ENCODE measurements at regions not wholly inside any gene's neighbourhood (a gene's known extent, or its start where the extent isn't known, plus 50 kb on each side); places are given as distances from the start of the nearest gene placed in this dataset.

DNA sequence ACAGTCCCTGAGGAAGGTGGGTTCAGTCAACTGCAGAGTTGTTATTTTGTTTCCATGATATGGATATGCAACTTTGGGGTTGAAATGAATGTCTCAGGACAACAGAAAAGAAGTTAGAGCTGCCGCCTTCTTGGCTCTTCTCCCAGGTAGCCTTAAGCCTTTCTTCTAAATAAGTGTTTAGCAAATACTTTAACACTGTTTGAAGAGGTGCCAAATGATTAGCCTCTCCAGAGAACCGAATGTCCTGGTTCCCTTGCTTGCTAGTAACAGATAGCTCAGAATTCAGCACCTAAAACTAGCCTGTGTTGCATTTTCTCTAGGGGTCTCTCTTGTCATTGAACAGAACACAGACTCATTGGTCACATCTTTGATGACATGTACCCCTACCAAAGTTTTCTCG lies 127.7 kb upstream of the PIK3R1 start:
- no peak overlapping the region for H3K27ac ChIP-seq (ENCODE audit: low read length)
- WGBS (ENCODE audit: insufficient coverage, low lambda C conversion rate), result no CpG with 5 or more reads among the region's 3 CpGs
- no peak for DNase-seq

DNA sequence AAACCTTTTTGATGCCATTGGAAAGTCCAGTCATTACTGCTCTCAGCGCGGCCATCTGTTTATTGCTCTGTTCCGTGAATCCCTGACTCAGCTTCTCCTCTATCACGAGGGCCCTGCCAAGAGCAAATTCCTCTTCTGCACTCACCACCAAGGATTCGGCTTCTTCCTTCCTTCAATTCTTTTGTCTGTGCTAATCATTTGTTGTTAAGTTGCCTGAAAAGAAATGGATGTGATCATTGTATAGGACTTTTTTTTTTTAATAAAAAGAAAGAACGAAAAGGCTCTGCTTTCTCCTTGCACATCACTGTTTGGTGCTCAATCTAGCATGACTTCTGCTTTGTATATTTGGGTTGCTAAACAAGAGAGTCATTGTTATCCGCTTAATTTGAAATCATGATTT lies 128.7 kb upstream of the PIK3R1 start:
- peak; percentile 17 to 46 for DNase-seq
- Histone ChIP-seq H3K4me1 (ENCODE audit: control insufficient read depth, insufficient read depth, low read length) (no peaks in the 10 kb centered on the region), H3K27me3 (ENCODE audit: control insufficient read depth, insufficient read depth, low read length) (no peaks in the 10 kb centered on the region), H3K9me3 (ENCODE audit: control insufficient read depth, low read depth, low read length) (no peaks in the 10 kb centered on the region), H3K27ac (ENCODE audit: low read length) (no peak overlapping the region), H3K36me3 (ENCODE audit: control insufficient read depth, insufficient read depth, low read length) (no peaks in the 10 kb centered on the region), H3K4me3 (ENCODE audit: low read length) (no peak overlapping the region)
- WGBS (ENCODE audit: insufficient coverage, low lambda C conversion rate), result 80% methylated on average over 4 of the region's 7 CpGs

More for the DNA sequence above, 127.7 kb upstream of the PIK3R1 start:
- Histone ChIP-seq H3K27me3 (ENCODE audit: control insufficient read depth, insufficient read depth, low read length) (no peaks in the 10 kb centered on the region), H3K9me3 (ENCODE audit: control insufficient read depth, low read depth, low read length) (no peaks in the 10 kb centered on the region), H3K36me3 (ENCODE audit: control insufficient read depth, insufficient read depth, low read length) (no peaks in the 10 kb centered on the region), H3K4me1 (ENCODE audit: control insufficient read depth, insufficient read depth, low read length) (no peaks in the 10 kb centered on the region), H3K4me3 (ENCODE audit: low read length) (no peak overlapping the region)

DNA sequence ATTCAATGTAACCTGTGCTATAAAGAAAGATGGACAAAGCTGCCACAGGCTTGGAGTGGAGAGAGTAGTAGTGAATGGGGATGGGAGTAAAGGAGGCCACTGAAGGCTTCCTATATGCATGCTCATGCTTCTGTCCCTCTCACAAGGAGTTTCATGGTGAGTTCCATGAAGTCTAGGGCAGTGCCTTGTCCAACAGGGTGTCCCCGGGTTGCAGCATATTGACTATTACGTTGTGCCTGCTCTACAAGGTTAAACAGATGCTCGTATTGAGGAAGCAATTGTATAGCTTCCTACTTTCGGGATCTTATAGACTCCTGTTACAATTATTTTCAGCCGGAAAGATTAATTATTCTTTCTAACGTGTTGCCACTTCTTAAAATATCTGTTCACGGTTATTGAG lies 129.1 kb upstream of the PIK3R1 start:
- H3K36me3 ChIP-seq (ENCODE audit: control insufficient read depth, insufficient read depth, low read length), result no peaks in the 10 kb centered on the region
- H3K27me3 ChIP-seq (ENCODE audit: control insufficient read depth, insufficient read depth, low read length), result no peaks in the 10 kb centered on the region
- WGBS (ENCODE audit: insufficient coverage, low lambda C conversion rate), result 100% methylated on average over 2 of the region's 7 CpGs
- no peaks in the 10 kb centered on the region for H3K9me3 ChIP-seq (ENCODE audit: control insufficient read depth, low read depth, low read length)
- no peak overlapping the region for H3K4me3 ChIP-seq (ENCODE audit: low read length)
- DNase-seq, result no peak
- H3K27ac ChIP-seq (ENCODE audit: low read length), result no peak overlapping the region
- no peaks in the 10 kb centered on the region for H3K4me1 ChIP-seq (ENCODE audit: control insufficient read depth, insufficient read depth, low read length)

DNA sequence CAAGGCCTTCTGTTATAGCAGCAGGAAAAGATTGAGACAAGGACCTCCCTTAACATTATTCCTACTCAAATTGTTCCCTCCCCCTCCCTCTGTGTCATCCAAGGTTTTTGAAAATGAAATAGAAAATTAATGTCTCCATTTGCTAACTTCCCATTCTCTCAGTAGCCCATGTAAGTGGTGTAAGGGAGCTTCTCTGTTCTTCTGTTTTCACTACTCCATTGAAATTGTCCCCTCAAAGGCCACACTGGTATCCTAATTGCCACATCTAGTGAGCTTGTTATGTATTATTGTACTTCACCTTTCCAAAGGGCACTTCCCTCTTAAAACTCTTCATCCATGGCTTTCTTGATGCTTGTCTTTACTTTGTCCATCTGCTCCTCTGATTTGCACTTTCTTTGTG lies 131.2 kb upstream of the PIK3R1 start:
- Histone ChIP-seq H3K27me3 (ENCODE audit: control insufficient read depth, insufficient read depth, low read length) (no peaks in the 10 kb centered on the region), H3K4me3 (ENCODE audit: low read length) (no peak overlapping the region), H3K9me3 (ENCODE audit: control insufficient read depth, low read depth, low read length) (no peaks in the 10 kb centered on the region), H3K36me3 (ENCODE audit: control insufficient read depth, insufficient read depth, low read length) (no peaks in the 10 kb centered on the region), H3K4me1 (ENCODE audit: control insufficient read depth, insufficient read depth, low read length) (peaks cover 3% of the 10 kb centered on the region), H3K27ac (ENCODE audit: low read length) (no peak overlapping the region)
- DNase-seq, result no peak

DNA sequence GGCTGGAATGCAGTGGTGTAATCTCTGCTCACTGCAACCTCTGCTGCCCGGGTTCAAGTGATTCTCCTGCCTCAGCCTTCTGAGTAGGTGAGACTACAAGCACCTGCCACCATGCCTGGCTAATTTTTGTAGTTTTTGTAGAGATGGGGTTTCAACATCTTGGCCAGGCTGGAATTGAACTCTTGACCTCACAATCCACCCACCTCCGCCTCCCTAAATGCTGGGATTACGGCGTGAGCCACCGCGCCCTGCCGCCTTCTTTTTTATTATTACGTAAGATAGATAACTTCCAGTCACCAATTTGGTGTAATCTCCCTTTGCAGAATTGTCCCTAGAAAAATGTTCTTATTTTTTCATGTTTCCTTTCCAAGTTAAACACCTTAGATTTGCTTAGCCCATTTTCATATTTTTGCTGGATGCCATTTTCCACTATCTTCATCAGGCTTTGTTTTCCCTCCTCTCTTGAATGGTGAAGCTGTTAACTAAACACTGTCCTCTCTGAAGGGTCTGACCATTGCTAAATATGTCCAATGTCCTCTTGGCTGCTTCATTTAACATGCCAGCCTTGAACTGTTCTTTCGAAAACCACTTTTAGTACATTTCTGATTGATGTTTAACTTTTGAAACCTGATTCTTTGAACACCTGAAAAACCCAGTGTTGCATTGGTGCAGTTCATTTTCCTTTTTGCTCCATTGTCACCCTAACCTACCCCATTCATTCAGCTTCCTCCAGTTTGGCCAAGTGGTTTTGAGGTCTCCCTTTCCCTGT lies 135.1 kb upstream of the PIK3R1 start:
- no peak for DNase-seq
- H3K27ac ChIP-seq (ENCODE audit: low read length), result no peak overlapping the region
- no peaks in the 10 kb centered on the region for H3K9me3 ChIP-seq (ENCODE audit: control insufficient read depth, low read depth, low read length)
- no peak overlapping the region for H3K4me3 ChIP-seq (ENCODE audit: low read length)
- H3K36me3 ChIP-seq (ENCODE audit: control insufficient read depth, insufficient read depth, low read length), result no peaks in the 10 kb centered on the region
- 90% methylated on average over 2 of the region's 9 CpGs for WGBS (ENCODE audit: insufficient coverage, low lambda C conversion rate)
- peaks cover 3% of the 10 kb centered on the region for H3K4me1 ChIP-seq (ENCODE audit: control insufficient read depth, insufficient read depth, low read length)
- H3K27me3 ChIP-seq (ENCODE audit: control insufficient read depth, insufficient read depth, low read length), result no peaks in the 10 kb centered on the region

DNA sequence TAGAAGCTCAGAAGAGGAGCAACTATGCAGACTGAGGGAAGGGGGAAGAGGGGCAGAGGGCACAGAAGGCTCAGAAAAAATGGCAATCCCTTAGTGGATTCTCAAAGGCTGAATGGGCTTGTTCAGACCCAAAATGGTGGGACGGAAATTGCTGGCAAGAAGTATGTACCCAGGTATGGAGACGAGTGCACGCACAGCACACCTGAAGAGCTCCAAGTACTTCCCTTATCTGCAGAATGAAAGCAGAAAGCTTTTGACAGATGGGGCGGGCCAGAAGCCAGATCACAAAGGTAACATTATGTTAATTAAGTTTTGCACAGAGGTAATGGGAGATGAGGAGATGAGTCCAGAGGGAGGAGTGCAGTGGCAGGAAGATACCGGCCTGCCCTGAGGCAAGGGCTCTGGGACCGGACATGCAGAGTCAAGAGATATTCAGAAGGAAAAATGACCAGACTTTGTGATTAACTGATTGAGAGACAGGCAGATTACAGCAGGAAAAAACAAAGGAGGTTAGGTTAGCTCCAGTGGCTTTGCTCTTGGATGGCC lies 138.1 kb upstream of the PIK3R1 start:
- H3K27me3 ChIP-seq (ENCODE audit: control insufficient read depth, insufficient read depth, low read length), result no peaks in the 10 kb centered on the region
- H3K27ac ChIP-seq (ENCODE audit: low read length), result no peak overlapping the region
- no peaks in the 10 kb centered on the region for H3K9me3 ChIP-seq (ENCODE audit: control insufficient read depth, low read depth, low read length)
- no peak overlapping the region for H3K4me3 ChIP-seq (ENCODE audit: low read length)
- H3K36me3 ChIP-seq (ENCODE audit: control insufficient read depth, insufficient read depth, low read length), result no peaks in the 10 kb centered on the region
- no peak for DNase-seq
- no CpG with 5 or more reads among the region's 6 CpGs for WGBS (ENCODE audit: insufficient coverage, low lambda C conversion rate)
- peaks cover 3% of the 10 kb centered on the region for H3K4me1 ChIP-seq (ENCODE audit: control insufficient read depth, insufficient read depth, low read length)

DNA sequence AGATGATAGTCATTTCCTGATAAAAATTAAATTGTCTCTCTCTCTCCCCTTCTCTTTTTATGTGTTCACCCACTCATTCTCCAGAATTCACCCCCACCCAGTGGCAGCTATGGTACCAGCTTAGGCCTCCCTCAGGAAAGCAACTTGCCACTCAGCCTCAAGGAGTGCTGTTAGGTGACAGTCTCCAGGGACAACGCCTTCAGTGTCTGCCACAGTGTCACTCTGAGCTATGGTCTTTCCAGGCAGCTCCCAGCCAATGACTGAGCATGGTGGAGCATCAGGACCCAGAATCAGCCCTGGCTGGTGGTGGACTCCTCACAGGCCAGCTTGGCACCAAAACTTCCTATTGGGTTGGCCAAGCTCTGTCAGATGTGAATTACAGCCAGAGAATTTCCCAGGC lies 140.9 kb upstream of the PIK3R1 start:
- Histone ChIP-seq H3K27ac (ENCODE audit: low read length) (no peak overlapping the region), H3K4me3 (ENCODE audit: low read length) (no peak overlapping the region), H3K9me3 (ENCODE audit: control insufficient read depth, low read depth, low read length) (no peaks in the 10 kb centered on the region), H3K27me3 (ENCODE audit: control insufficient read depth, insufficient read depth, low read length) (no peaks in the 10 kb centered on the region), H3K4me1 (ENCODE audit: control insufficient read depth, insufficient read depth, low read length) (no peaks in the 10 kb centered on the region), H3K36me3 (ENCODE audit: control insufficient read depth, insufficient read depth, low read length) (no peaks in the 10 kb centered on the region)
- no peak for DNase-seq
- no CpG with 5 or more reads among the region's 1 CpG for WGBS (ENCODE audit: insufficient coverage, low lambda C conversion rate)

DNA sequence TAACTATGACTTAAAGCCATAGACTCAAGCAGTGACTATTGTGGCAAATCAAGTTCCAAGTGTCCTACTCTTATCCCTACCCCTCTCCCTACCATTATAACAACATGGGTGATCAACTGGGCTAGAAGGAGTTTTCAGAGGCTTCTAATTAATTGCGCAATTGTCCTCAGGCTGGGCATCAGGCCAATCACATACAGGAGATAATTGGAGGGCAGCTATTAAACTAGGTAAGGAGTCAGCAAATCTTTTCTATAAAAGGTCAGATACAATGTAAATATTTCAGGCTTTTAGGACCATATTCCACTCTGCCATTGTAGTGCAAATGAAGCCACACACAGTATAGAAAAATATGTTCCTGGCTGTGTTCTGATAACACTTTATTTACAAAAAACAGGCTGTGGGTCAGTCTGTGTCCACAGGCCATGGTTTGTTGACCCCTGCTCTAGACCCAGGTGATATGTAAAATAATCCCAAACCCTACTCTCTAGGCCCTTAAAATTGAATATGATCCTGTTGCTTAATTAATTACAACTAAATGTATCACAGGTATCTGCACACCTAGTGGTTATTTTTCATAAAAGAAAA lies 141.4 kb upstream of the PIK3R1 start:
- Histone ChIP-seq H3K27ac (ENCODE audit: low read length) (no peak overlapping the region), H3K9me3 (ENCODE audit: control insufficient read depth, low read depth, low read length) (no peaks in the 10 kb centered on the region), H3K4me3 (ENCODE audit: low read length) (no peak overlapping the region), H3K36me3 (ENCODE audit: control insufficient read depth, insufficient read depth, low read length) (no peaks in the 10 kb centered on the region), H3K4me1 (ENCODE audit: control insufficient read depth, insufficient read depth, low read length) (no peaks in the 10 kb centered on the region), H3K27me3 (ENCODE audit: control insufficient read depth, insufficient read depth, low read length) (no peaks in the 10 kb centered on the region)
- WGBS (ENCODE audit: insufficient coverage, low lambda C conversion rate), result no CpG with 5 or more reads among the region's 1 CpG
- DNase-seq, result no peak

DNA sequence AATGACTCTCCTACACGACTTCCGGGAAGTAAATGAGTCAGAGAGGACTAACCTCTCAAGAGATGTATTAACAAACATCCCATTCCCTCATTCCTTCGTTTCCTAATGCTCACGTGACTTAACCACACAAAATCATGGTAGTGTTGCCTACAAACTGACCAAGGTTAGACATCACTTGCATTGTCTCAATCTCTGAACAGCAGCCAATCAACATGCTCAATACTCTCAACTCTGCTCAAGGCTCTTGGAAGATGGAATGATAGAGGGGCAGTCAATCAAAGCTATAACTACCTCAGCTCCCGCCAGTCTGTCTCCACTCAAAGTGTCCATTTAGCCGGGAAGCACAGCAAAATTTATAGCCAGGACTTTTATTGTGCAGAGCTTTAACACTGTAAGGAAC lies 143.8 kb upstream of the PIK3R1 start:
- Histone ChIP-seq H3K27me3 (ENCODE audit: control insufficient read depth, insufficient read depth, low read length) (no peaks in the 10 kb centered on the region), H3K27ac (ENCODE audit: low read length) (no peak overlapping the region), H3K9me3 (ENCODE audit: control insufficient read depth, low read depth, low read length) (no peaks in the 10 kb centered on the region), H3K4me3 (ENCODE audit: low read length) (no peak overlapping the region), H3K36me3 (ENCODE audit: control insufficient read depth, insufficient read depth, low read length) (no peaks in the 10 kb centered on the region), H3K4me1 (ENCODE audit: control insufficient read depth, insufficient read depth, low read length) (no peaks in the 10 kb centered on the region)
- WGBS (ENCODE audit: insufficient coverage, low lambda C conversion rate), result 100% methylated on average over 1 of the region's 6 CpGs
- DNase-seq, result no peak

DNA sequence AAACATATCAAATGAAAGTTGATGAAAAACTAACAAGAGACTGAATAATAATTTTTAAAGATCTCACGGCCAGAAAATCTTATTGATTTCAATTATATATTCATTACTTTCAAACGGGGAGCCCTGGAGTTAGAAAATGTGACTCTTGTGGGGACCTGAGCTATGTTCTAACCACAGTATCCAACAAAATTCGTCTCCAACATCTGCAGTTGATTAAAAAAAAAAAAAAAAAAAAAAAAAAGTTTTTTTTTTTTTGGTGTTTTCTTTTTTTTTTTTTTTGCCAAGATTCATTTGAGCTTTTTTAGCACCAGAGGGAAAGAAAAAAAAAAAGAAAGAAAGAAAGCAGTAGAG lies 144.3 kb upstream of the PIK3R1 start:
- no peak overlapping the region for H3K4me3 ChIP-seq (ENCODE audit: low read length)
- no peaks in the 10 kb centered on the region for H3K4me1 ChIP-seq (ENCODE audit: control insufficient read depth, insufficient read depth, low read length)
- no peaks in the 10 kb centered on the region for H3K36me3 ChIP-seq (ENCODE audit: control insufficient read depth, insufficient read depth, low read length)
- no CpG with 5 or more reads among the region's 3 CpGs for WGBS (ENCODE audit: insufficient coverage, low lambda C conversion rate)
- no peak for DNase-seq
- no peak overlapping the region for H3K27ac ChIP-seq (ENCODE audit: low read length)
- no peaks in the 10 kb centered on the region for H3K9me3 ChIP-seq (ENCODE audit: control insufficient read depth, low read depth, low read length)
- no peaks in the 10 kb centered on the region for H3K27me3 ChIP-seq (ENCODE audit: control insufficient read depth, insufficient read depth, low read length)

Measured in large intestine (tissue), 3 donors.